Adrenal gland (tissue), 5 donors: ENCODE measurements at regions not wholly inside any gene's neighbourhood (a gene's known extent, or its start where the extent isn't known, plus 50 kb on each side); places are given as distances from the start of the nearest gene placed in this dataset.

Experiments
- CTCF ChIP-seq, 6 experiments: fragments of 450-650 bp in 4 of 6; fragments of 200-600 bp in 2 of 6; sonication (generic) in 1 of 6; IDR thresholded peaks; 1 replicate in 5 of 6; 2 replicates in 1 of 6; pipeline versions ENCODE4 v1.5.1 to v1.8.0; 2016 to 2021; ENCODE audit warnings: antibody characterized with exemption in 6 of 6, mild to moderate bottlenecking in 2 of 6, moderate library complexity in 1 of 6
- POLR2A ChIP-seq, 2 donors: fragments of 450-650 bp; IDR thresholded peaks; one replicate each; pipeline ENCODE4 v1.6.1; 2017; ENCODE audit warnings: antibody characterized with exemption in 2 of 2, mild to moderate bottlenecking in 2 of 2, moderate library complexity in 1 of 2
- donor health status: DM: no; HTN: no; CAD: no.

GRCh38 chr2:149902081-149902480 lies 314.5 kb upstream of the MMADHC start:
- TF ChIP-seq CTCF (IDR thresholded peaks at IDR 0.05) (no peak), POLR2A (IDR thresholded peaks at IDR 0.05) (no peak)
